Upper lobe of left lung (tissue), 6 donors: ENCODE measurements at regions not wholly inside any gene's neighbourhood (a gene's known extent, or its start where the extent isn't known, plus 50 kb on each side); places are given as distances from the start of the nearest gene placed in this dataset.

Experiments used
- ATAC-seq, 2 donors: fragments of 200-7000 bp; cut with Tn5 transposase; one replicate each; pipeline ENCODE4 v1.9.1; 2022; ENCODE audit warnings: mild to moderate bottlenecking in 2 of 2, moderate library complexity in 2 of 2; ENCODE audit not compliant: low FRiP score in 2 of 2
- DNase-seq, 2 donors: peaks; one replicate each; pipeline ENCODE4 v3.0.0-alpha.2; 2019 to 2020
- H3K27ac ChIP-seq, 4 donors: fragments of 200-600 bp; sonication (generic); one replicate each; pipeline ENCODE4 v1.5.1; 2016 to 2019
- H3K27me3 ChIP-seq, 4 donors: fragments of 200-600 bp; sonication (generic); one replicate each; pipeline ENCODE4 v1.5.1; 2017 to 2019
- H3K36me3 ChIP-seq, 4 donors: fragments of 200-600 bp; sonication (generic); one replicate each; pipeline ENCODE4 v1.5.1; 2016 to 2019
- H3K4me1 ChIP-seq, 4 donors: fragments of 200-600 bp; sonication (generic); one replicate each; pipeline ENCODE4 v1.5.1; 2018 to 2019
- H3K4me3 ChIP-seq, 4 donors: fragments of 200-600 bp; sonication (generic); one replicate each; pipeline ENCODE4 v1.5.1; 2017 to 2019; ENCODE audit warnings: mild to moderate bottlenecking in 2 of 4, moderate library complexity in 1 of 4
- H3K9me3 ChIP-seq, 4 donors: fragments of 200-600 bp; sonication (generic); one replicate each; pipeline ENCODE4 v1.5.1; 2018 to 2019
- EP300 ChIP-seq, 4 donors: sonication (generic); formaldehyde crosslinking; IDR thresholded peaks; one replicate each; pipeline ENCODE4 v1.5.1; 2017; ENCODE audit warnings: antibody characterized with exemption in 4 of 4, control low read depth in 2 of 4
- POLR2A ChIP-seq, 4 donors: fragments of 450-650 bp; IDR thresholded peaks; one replicate each; pipeline ENCODE4 v1.5.1; 2016 to 2017; ENCODE audit warnings: antibody characterized with exemption in 4 of 4, mild to moderate bottlenecking in 2 of 4
- POLR2AphosphoS5 ChIP-seq, 2 donors: sonication (generic); formaldehyde crosslinking; IDR thresholded peaks; one replicate each; pipeline ENCODE4 v1.5.1; 2017; ENCODE audit warnings: antibody characterized with exemption in 2 of 2
- WGBS, 2 donors: methylation state at CpG; one replicate each; pipeline ENCODE4 v1.1.5; 2017 to 2018; 5-methylcytosine and 5-hydroxymethylcytosine counted together
- TF ChIP-seq, protein P1 (sequence below), 6 experiments: fragments of 450-650 bp in 4 of 6; fragments of 200-600 bp in 2 of 6; sonication (generic) in 2 of 6; IDR thresholded peaks; one replicate each; pipeline ENCODE4 v1.5.1; 2016 to 2019; ENCODE audit warnings: antibody characterized with exemption in 6 of 6
- donor health status: DM: no; HTN: no; CAD: no; lungs with moderate emphysema.
- donor health status: DM: no; HTN: yes; CAD: no; lungs with severe emphysema.

DNA sequence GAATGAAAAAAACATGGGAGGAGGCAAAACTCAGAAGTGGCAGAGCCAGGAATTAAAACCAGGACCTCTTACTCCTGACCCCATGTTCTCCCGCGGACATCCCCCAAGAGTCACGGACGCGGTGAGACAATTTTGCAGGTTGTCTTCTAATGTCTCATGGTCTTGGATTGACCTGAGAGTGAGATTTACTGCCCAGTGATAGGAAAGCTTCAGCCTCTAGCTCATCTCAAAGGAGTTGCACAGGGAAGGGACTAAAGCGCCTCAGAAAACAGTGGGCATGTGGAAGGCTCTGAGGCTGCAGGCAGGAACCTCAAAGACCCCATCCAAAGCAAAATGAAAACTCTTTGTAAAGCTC, 197.4 kb downstream of the ADAMTS15 start:
- no peak for ATAC-seq
- Histone ChIP-seq H3K27ac (no peak overlapping the region), H3K9me3 (no peaks in the 10 kb centered on the region), H3K27me3 (no peaks in the 10 kb centered on the region), H3K4me3 (no peak overlapping the region), H3K36me3 (no peaks in the 10 kb centered on the region), H3K4me1 (peaks cover 0 to 28% (median 4%) of the 10 kb centered on the region in 4 donors)
- TF ChIP-seq, protein P1, sequence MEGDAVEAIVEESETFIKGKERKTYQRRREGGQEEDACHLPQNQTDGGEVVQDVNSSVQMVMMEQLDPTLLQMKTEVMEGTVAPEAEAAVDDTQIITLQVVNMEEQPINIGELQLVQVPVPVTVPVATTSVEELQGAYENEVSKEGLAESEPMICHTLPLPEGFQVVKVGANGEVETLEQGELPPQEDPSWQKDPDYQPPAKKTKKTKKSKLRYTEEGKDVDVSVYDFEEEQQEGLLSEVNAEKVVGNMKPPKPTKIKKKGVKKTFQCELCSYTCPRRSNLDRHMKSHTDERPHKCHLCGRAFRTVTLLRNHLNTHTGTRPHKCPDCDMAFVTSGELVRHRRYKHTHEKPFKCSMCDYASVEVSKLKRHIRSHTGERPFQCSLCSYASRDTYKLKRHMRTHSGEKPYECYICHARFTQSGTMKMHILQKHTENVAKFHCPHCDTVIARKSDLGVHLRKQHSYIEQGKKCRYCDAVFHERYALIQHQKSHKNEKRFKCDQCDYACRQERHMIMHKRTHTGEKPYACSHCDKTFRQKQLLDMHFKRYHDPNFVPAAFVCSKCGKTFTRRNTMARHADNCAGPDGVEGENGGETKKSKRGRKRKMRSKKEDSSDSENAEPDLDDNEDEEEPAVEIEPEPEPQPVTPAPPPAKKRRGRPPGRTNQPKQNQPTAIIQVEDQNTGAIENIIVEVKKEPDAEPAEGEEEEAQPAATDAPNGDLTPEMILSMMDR (IDR thresholded peaks at IDR 0.05) = no peak
- TF ChIP-seq EP300 (IDR thresholded peaks at IDR 0.05) = no peak
- TF ChIP-seq POLR2A (IDR thresholded peaks at IDR 0.05) = no peak
- no peak for TF ChIP-seq POLR2AphosphoS5 (IDR thresholded peaks at IDR 0.05)
- WGBS, 2 donors = 84 to 88% methylated on average over 6 of the region's 6 CpGs
- no peak for DNase-seq

DNA sequence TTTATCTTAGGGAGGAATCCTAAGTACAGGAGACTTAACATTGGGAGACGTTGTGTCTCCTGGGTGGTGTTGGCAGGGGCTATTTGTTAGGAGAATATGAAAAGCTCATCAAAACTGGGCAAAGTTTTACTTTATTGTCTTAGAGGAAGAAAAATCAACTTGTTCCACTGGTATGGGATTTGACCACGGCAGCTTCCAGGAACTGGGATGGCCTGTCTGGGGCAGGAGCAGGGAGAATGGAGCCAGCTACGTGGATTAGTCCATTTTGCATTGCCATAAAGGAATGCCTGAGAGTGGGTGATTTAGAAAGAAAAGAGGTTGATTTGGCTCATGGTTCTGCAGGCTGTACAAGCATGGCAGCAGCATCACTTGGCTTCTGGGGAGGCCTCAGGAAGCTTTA, 198.4 kb downstream of the ADAMTS15 start:
- Histone ChIP-seq H3K4me1 (peaks cover 0 to 28% (median 4%) of the 10 kb centered on the region in 4 donors), H3K4me3 (no peak overlapping the region), H3K27ac (peak overlapping the region in 1 of 4 donors; percentile 38), H3K9me3 (no peaks in the 10 kb centered on the region), H3K36me3 (no peaks in the 10 kb centered on the region), H3K27me3 (no peaks in the 10 kb centered on the region)
- WGBS, 2 donors = 70 to 76% methylated on average over 3 of the region's 3 CpGs
- ATAC-seq (peak in 1 of 2 donors; percentile 4), DNase-seq (no peak)
- TF ChIP-seq, protein P1 (IDR thresholded peaks at IDR 0.05) = no peak
- TF ChIP-seq POLR2AphosphoS5 (IDR thresholded peaks at IDR 0.05) (no peak), EP300 (IDR thresholded peaks at IDR 0.05) (no peak), POLR2A (IDR thresholded peaks at IDR 0.05) (no peak)

DNA sequence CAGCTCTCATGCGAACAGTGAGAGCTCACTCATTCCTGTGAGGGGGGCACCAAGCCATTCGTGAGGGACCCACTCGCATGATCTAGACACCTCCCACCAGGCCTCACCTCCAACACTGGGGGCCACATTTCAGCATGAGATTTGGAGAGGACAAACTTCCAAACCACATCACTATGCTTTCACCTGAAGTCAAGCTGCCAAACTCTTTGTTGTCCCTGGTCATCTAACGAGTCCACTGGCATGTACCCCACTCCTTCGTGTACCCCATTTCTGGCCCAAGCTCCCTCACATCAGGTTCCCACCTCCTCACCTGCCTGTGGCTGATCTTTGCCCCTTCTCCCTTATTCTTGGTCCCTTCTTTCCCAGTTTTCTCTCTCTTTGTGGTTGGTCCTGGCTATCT, 198.9 kb downstream of the ADAMTS15 start:
- ATAC-seq (no peak), DNase-seq (no peak)
- H3K9me3 ChIP-seq = no peaks in the 10 kb centered on the region
- no peaks in the 10 kb centered on the region for H3K27me3 ChIP-seq
- peaks cover 0 to 28% (median 4%) of the 10 kb centered on the region in 4 donors for H3K4me1 ChIP-seq
- H3K4me3 ChIP-seq = no peak overlapping the region
- peak overlapping the region in 1 of 4 donors; percentile 38 for H3K27ac ChIP-seq
- no peaks in the 10 kb centered on the region for H3K36me3 ChIP-seq
- TF ChIP-seq, protein P1 (IDR thresholded peaks at IDR 0.05) = no peak
- TF ChIP-seq POLR2A (IDR thresholded peaks at IDR 0.05) (no peak), EP300 (IDR thresholded peaks at IDR 0.05) (no peak), POLR2AphosphoS5 (IDR thresholded peaks at IDR 0.05) (no peak)
- WGBS, 2 donors = 84 to 90% methylated on average over 5 of the region's 5 CpGs

DNA sequence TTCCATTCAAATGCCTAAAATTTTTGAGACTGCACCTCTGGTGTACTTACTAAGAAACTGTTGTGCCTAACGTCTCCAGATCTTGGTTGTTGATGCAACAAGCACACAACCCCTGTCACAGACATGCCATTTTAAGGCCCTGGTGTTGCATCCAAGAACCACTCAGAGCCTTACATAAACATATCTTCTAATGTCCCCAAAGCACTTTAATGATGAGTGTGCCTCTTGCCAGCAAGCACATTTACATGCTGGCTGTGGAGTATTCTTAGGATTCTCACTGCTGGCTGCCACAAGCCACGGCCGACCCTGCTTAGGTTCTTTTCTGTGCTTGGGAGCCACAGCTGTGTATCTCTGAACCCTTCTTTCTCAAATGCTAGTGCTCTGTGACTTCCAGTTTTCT, 201.4 kb downstream of the ADAMTS15 start:
- WGBS, 2 donors = 42 to 63% methylated on average over 3 of the region's 3 CpGs
- H3K36me3 ChIP-seq = no peaks in the 10 kb centered on the region
- peaks cover 14 to 49% (median 17%) of the 10 kb centered on the region in 4 donors for H3K4me1 ChIP-seq
- DNase-seq (no peak), ATAC-seq (no peak)
- peak overlapping the region in 3 of 4 donors; percentile 16 to 50 (median 48) for H3K27ac ChIP-seq
- TF ChIP-seq, protein P1 (IDR thresholded peaks at IDR 0.05) = no peak
- no peak for TF ChIP-seq POLR2AphosphoS5 (IDR thresholded peaks at IDR 0.05)
- no peak for TF ChIP-seq EP300 (IDR thresholded peaks at IDR 0.05)
- no peak for TF ChIP-seq POLR2A (IDR thresholded peaks at IDR 0.05)
- no peak overlapping the region for H3K4me3 ChIP-seq
- H3K9me3 ChIP-seq = no peaks in the 10 kb centered on the region
- no peaks in the 10 kb centered on the region for H3K27me3 ChIP-seq

DNA sequence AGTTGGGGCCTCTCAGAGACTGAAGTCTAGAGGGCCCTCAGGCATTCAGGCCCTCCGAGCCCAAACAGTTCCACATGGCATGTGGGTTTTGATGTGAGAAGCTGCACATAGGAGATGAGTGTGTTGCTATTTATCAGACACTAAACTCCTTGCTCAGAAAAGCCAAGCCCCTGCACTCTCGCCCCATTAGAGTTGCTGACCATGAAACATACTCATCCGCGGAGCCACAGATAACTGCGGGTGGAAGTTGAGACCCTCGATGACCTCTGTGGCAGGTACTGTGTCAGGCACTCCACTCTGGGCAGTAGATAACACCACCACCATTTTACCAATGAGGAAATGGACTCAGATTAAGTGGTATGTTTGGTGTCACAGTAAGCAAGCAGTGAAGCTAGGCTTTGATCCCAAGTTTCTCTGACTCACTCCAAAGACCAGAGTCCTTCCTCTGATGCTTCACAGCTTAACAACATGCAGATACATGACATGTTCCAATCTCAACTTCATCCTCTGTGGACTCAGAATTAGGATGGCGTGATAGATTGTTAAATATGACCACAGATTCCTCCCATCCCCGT, 202.1 kb downstream of the ADAMTS15 start:
- H3K27ac ChIP-seq = peak overlapping the region in 2 of 4 donors; percentile 16 to 48
- 79 to 89% methylated on average over 8 of the region's 8 CpGs for WGBS, 2 donors
- H3K27me3 ChIP-seq = no peaks in the 10 kb centered on the region
- H3K4me1 ChIP-seq = peaks cover 13 to 46% (median 17%) of the 10 kb centered on the region in 4 donors
- no peak overlapping the region for H3K4me3 ChIP-seq
- ATAC-seq (no peak), DNase-seq (no peak)
- no peaks in the 10 kb centered on the region for H3K36me3 ChIP-seq
- no peaks in the 10 kb centered on the region for H3K9me3 ChIP-seq
- TF ChIP-seq POLR2AphosphoS5 (IDR thresholded peaks at IDR 0.05) (no peak), EP300 (IDR thresholded peaks at IDR 0.05) (no peak), POLR2A (IDR thresholded peaks at IDR 0.05) (no peak)
- TF ChIP-seq, protein P1 (IDR thresholded peaks at IDR 0.05) = no peak
